NCI-H345 treated with DMSO at 0.1 percent for 48 hours (cell line): ENCODE measurements at regions not wholly inside any gene's neighbourhood (a gene's known extent, or its start where the extent isn't known, plus 50 kb on each side); places are given as distances from the start of the nearest gene placed in this dataset.
"Not testable (repeated sequence)": the region's sequence is repeated elsewhere in the genome, so short reads cannot be mapped to it uniquely, and the experiment has no call there.

Experiments used
- DNase-seq: peaks from one replicate; lab custom pipeline; 2025; ENCODE audit not compliant: unreplicated experiment; lab: John Stamatoyannopoulos, UW

- DNase-seq, result not testable (repeated sequence)
Observed at GRCh38 chr10:21034770-21035169, 137.7 kb upstream of the NEBL start.

GRCh38 chr10:21034241-21034640 lies 137.1 kb upstream of the NEBL start:
- no peak for DNase-seq

DNA sequence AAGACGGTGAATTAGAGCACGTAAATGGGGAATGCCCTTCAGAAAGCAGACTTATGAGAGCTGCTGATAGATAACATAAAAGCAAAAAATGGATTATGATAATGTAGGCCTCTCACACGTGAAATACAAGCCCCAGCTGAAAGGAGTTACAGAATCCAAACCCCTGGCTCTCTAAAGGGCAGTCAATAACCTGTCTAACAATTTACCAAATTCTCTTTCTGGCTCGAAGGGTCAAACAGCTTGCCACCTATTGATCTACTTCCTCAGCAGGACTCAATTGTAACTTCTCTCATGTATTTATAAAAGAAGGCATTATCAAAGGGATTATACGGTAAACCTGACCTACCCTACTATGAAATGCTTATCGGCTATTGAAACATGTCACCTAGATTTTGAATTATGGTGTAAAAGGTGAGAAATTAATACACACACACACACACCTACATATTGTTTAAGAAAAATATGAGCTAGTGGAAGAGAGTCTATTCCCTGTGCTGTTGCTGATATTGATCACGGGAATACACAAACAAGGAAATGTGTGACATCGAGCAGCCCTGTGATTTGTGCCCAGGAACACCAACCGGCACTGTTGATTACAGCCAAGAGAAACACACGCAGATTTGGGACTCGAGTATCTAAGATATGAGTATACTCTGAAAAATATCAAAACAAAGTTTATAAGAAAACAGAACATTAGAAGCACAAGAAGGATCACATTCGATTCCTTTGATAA lies 135.6 kb upstream of the NEBL start:
- no peak for DNase-seq

GRCh38 chr10:21031232-21031795 lies 134.2 kb upstream of the NEBL start:
- no peak for DNase-seq

- DNase-seq, result no peak
Observed at GRCh38 chr10:21030091-21030490, 133.0 kb upstream of the NEBL start.

DNA sequence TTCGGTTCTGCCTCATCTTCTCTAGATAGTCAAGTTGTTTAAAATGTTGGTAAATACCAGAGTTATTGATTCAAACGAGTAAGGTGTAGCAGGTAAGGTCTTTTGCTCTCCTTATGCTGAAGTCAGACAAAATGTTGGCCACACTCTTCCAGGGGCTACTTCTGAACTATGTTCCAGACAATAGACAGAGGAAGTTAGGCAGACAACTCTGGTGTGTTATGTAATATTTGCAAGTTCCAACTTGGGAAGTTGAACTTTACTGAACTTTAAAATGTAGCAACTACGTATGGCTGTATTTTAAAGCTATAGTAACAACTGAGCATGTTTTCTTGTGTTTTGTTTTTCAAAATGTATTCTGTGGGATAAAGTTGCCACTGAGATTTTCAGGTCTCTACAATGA lies 125.7 kb upstream of the NEBL start:
- DNase-seq, result no peak

DNA sequence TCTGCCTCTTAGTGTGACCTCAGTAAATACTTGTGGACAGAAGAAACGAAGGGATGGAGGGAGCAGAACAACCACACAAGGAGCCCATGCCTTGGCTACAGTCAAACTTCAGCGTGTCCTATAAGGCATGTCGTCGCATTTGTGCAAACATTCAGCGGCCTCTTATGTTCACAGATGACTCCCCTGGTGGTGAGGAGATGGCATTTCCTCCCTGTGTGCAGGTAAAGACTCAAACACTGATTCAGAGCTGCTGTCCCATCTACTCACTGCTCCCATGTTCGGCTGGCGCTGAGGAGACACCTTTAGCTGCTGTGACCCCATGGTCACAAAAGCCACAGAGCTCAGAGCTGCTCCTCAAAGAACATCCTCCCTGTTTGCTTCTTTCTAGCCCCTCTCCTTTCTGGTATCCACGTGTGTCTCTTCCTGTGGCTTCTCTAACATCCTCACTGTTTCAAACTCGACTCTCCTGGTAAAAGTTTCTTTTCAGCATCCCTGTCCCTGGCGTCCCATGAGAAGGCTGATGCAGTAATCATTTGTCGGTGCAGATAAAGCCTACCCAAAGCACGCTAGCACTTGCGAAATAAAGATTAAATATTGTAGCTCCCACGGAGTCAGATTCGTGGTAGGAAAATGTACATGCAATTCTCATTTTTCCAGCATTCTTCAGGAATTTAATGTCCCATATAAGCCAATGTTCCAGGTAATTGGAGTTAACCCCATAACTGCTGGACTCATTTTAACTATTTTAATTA lies 124.9 kb upstream of the NEBL start:
- no peak for DNase-seq

DNA sequence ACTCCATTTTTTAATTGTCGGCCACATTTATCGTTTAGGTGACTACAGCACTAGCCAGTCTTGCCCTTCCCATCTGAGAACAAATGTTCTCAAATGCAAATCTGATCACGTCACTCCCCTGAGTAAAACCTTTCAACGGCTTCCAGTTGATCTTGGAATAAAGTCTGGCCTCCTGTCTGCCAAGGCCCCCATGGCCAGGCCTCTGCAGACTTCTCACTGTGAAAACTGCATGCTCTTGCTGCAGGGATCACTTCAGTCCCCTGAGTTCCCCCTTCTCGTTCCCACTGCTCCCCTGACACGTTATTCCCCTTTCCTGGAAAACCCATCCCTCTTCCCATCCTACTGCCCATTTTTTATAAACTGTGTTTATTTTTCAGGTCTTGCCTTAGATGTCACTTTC lies 124.1 kb upstream of the NEBL start:
- no peak for DNase-seq

- no peak for DNase-seq
Observed at GRCh38 chr10:21020545-21020944, 123.4 kb upstream of the NEBL start.

DNA sequence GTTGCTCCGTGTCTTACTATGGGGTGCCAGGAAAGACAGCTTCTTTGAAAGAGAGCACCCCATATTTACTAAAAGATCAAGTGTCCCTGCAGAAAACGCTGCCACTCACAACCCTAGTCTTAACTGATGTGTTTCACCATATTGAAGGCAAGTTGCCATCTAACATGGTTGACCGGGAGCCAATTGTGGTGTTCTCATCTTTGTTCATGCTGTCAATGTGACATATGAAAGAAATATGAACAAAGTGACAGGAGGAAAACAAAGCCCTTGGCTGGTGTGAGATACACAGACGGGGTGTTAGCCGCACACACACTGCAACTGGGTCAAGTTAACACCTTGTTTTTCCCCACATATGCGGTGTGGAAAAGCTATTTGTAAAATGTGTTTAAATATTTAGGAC lies 122.3 kb upstream of the NEBL start:
- DNase-seq, result no peak

GRCh38 chr10:21015851-21016250 lies 118.7 kb upstream of the NEBL start:
- no peak for DNase-seq

DNA sequence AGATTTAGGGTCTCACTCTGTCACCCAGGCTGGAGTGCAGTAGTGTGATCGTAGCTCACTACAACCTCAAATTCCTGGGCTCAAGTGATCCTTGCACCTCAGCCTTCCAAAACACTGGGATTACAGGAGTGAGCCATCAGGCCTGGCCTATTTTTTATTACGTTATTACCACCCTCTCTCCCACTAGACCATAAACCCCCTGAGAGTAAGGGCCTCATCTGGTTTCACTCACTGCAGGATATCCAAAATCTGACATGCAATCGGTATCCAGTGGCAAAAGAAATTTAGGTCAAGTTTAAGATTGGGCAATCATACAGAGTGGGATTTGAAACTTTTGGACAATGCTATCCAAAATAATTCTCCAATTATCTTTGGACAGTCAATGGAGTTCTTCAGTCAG lies 117.0 kb upstream of the NEBL start:
- DNase-seq, result no peak

DNA sequence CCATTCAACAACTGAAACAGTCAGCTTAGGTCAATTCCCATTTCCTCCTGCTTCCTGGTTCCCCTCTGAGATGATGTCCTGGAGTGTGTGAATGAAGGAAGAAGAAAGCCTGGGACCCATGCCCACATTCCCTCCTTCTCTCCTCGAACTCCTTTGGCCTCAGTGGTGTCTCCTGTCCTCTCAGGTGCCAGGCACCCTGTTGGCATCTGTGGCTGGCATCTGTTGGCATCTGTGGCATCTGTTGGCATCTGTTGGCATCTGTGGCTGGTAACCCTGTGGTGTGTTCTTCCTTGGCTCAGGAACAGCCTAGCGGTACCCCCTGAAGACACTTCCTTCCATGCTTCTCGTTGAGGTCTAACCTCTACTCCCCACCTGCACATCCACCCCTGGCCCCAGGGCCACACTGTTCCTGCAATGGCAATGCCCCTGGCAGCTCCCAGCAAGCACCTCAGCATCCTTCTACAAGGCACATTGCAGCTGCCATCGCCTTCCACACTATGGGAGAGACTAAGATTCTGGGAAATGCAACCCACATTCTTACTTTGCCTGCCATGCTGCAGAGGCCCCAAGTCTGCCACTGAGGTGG lies 114.4 kb upstream of the NEBL start:
- DNase-seq, result no peak

- DNase-seq, result no peak
Observed at GRCh38 chr10:21010615-21011014, 113.5 kb upstream of the NEBL start.

- DNase-seq, result no peak
Observed at GRCh38 chr10:21003240-21003822, 106.2 kb upstream of the NEBL start.

- no peak for DNase-seq
Observed at GRCh38 chr10:21002091-21002878, 105.2 kb upstream of the NEBL start.

- DNase-seq, result no peak
Observed at GRCh38 chr10:20999699-21000098, 102.6 kb upstream of the NEBL start.

GRCh38 chr10:20998036-20998435 lies 100.9 kb upstream of the NEBL start:
- DNase-seq, result no peak

GRCh38 chr10:20995123-20995987 lies 98.2 kb upstream of the NEBL start:
- DNase-seq, result no peak
